Coronary artery (tissue), 2 donors: ENCODE measurements at regions not wholly inside any gene's neighbourhood (a gene's known extent, or its start where the extent isn't known, plus 50 kb on each side); places are given as distances from the start of the nearest gene placed in this dataset.
A peak's percentile ranks its signal among the peaks of the same experiment; 100 is the strongest.

ENCODE experiments used
- DNase-seq: peaks from one replicate; pipeline ENCODE4 v3.0.0-alpha.2; 2017; ENCODE audit warnings: low spot score
- H3K27ac ChIP-seq, 2 donors: fragments of 200-600 bp; sonication (generic); one replicate each; pipeline ENCODE4 v1.5.1; 2016 to 2019
- H3K4me3 ChIP-seq: fragments of 200-600 bp; sonication (generic); 2 replicates; pipeline ENCODE4 v1.5.1; 2016; ENCODE audit warnings: mild to moderate bottlenecking, moderate library complexity
- TF ChIP-seq, protein P1 (sequence below): fragments of 200-600 bp; sonication (generic); IDR thresholded peaks from one replicate; pipeline ENCODE4 v1.5.1; 2019; ENCODE audit warnings: antibody characterized with exemption

DNA sequence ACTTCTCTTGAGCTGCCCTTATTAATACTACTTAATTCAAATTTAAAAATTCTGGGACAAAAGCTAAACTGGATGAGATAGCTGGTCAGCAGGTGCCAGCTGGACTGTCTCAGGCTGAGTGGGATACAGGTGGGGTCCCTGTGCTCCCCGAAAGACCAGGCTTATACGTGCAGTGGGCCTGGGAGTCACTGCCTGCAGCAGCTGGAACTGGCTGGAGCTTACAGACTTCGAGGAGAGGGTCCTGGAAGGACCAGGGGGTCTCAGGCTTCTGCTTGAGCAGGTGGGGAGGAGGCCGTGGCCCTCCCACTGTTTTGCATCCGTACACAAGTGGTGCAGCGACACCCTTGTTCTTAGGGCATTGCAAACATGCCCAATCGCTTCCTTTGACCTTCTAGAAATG, 203.7 kb downstream of the GLRX3 start:
- no peak overlapping the region for H3K4me3 ChIP-seq
- H3K27ac ChIP-seq: no peak overlapping the region
- TF ChIP-seq, protein P1, sequence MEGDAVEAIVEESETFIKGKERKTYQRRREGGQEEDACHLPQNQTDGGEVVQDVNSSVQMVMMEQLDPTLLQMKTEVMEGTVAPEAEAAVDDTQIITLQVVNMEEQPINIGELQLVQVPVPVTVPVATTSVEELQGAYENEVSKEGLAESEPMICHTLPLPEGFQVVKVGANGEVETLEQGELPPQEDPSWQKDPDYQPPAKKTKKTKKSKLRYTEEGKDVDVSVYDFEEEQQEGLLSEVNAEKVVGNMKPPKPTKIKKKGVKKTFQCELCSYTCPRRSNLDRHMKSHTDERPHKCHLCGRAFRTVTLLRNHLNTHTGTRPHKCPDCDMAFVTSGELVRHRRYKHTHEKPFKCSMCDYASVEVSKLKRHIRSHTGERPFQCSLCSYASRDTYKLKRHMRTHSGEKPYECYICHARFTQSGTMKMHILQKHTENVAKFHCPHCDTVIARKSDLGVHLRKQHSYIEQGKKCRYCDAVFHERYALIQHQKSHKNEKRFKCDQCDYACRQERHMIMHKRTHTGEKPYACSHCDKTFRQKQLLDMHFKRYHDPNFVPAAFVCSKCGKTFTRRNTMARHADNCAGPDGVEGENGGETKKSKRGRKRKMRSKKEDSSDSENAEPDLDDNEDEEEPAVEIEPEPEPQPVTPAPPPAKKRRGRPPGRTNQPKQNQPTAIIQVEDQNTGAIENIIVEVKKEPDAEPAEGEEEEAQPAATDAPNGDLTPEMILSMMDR: no peak
- DNase-seq: peak; percentile 21

DNA sequence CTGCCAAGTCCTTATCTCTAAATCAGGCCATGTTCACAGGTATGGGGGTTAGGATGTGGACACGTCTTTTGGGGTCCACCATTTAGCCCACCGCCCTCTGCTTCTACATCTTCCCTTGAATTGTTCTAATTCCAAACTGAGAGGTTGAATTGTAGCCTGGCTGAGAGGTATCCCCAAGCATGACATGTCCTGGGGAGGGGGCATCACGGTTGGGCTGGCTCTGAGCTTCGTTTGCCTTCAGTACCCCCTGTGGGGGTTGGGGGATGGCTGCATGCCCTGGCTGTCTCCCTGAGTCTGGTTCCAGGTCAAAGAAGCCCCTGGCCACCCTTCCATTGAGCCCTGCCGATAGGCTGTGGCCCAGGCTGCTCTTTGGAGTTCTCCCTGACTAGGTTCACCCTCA, 204.6 kb downstream of the GLRX3 start:
- Histone ChIP-seq H3K4me3 (no peak overlapping the region), H3K27ac (no peak overlapping the region)
- TF ChIP-seq, protein P1: no peak
- peak; percentile 57 for DNase-seq

DNA sequence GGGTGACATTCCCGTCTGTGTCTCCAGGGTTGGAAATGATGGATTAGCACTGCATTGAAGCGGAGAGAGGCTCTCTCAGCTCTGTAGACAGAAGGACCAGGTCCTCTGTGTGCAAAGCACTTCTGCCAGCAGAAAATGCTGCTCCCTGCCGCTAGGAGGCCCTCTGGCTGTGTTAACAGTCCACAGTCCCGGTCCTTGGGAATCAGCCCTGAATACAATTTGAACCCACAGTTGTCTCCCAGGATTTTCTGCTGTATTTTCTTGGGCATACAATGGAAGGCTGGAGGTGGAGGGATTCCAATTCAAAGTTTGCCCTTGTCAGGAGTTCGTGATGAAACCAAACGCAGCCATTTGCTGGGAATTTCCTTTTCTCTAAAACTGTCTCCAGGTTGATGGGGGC, 205.2 kb downstream of the GLRX3 start:
- Histone ChIP-seq H3K4me3 (no peak overlapping the region), H3K27ac (no peak overlapping the region)
- TF ChIP-seq, protein P1: no peak
- DNase-seq: no peak

DNA sequence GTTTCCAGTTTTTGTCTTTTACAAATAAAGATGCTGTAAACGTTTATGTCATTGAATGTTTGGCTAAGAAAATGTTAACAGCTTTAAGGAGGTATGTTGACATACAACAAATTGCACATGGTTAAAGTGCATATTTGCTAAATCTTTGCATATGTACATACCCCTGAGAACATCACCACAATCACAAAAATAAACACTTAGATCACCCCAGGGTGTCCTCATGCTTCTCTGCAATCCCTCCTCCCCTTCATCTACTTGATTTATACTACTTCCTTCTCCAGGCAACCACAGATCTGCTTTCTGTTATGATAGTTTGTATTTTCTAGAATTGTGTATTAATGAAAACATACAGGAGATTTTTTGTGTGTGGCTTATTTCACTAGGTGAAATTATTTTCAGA, 209.5 kb downstream of the GLRX3 start:
- Histone ChIP-seq H3K4me3 (no peak overlapping the region), H3K27ac (no peak overlapping the region)
- TF ChIP-seq, protein P1: no peak
- no peak for DNase-seq

DNA sequence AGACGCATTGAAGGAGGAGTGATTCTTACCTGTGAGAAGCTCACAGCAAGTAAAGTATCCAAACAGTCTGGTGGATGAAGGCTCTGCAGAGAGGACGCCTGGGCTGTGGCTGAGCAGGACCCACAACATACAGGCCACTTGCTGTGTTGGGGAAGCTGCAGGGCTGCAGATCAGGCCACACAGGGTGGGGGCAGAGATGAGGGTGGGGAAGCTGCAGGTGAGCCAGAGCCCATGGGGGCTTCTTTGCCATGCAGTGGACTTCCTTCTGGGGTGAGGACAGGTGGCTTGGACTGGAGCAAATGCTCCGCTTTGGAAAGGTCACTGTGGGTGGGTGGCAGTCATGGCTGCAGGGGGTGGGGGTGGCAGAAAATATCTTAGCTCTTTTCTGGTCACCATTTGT, 214.8 kb downstream of the GLRX3 start:
- TF ChIP-seq, protein P1: no peak
- no peak overlapping the region for H3K4me3 ChIP-seq
- DNase-seq: peak; percentile 58
- H3K27ac ChIP-seq: no peak overlapping the region

GRCh38 chr10:130351466-130352290, 215.5 kb downstream of the GLRX3 start:
- Histone ChIP-seq H3K27ac (no peak overlapping the region), H3K4me3 (no peak overlapping the region)
- DNase-seq: peak; percentile 59
- TF ChIP-seq, protein P1: no peak

GRCh38 chr10:130352291-130352645, 216.1 kb downstream of the GLRX3 start:
- no peak overlapping the region for H3K27ac ChIP-seq
- TF ChIP-seq, protein P1: no peak
- H3K4me3 ChIP-seq: no peak overlapping the region
- no peak for DNase-seq
